ENCODE measurements at regions not wholly inside any gene's neighbourhood (a gene's known extent, or its start where the extent isn't known, plus 50 kb on each side); places are given as distances from the start of the nearest gene placed in this dataset.
"Not testable (repeated sequence)": the region's sequence is repeated elsewhere in the genome, so short reads cannot be mapped to it uniquely, and the experiment has no call there.

- DNase-seq = no peak
Observed at GRCh38 chr9:30036558-30036957, 2347.9 kb upstream of the ACO1 start.

GRCh38 chr9:30039712-30040111 lies 2344.7 kb upstream of the ACO1 start:
- DNase-seq = peak; percentile 1

- DNase-seq = no peak
Observed at GRCh38 chr9:30048396-30048795, 2336.0 kb upstream of the ACO1 start.

GRCh38 chr9:30058463-30058862 lies 2326.0 kb upstream of the ACO1 start:
- DNase-seq = no peak

- no peak for DNase-seq
Observed at GRCh38 chr9:30060976-30061375, 2323.5 kb upstream of the ACO1 start.

- no peak for DNase-seq
Observed at GRCh38 chr9:30065888-30066287, 2318.6 kb upstream of the ACO1 start.

GRCh38 chr9:30069236-30069635 lies 2315.2 kb upstream of the ACO1 start:
- DNase-seq = not testable (repeated sequence)

GRCh38 chr9:30075022-30075421 lies 2309.4 kb upstream of the ACO1 start:
- no peak for DNase-seq

- DNase-seq = no peak
Observed at GRCh38 chr9:30075451-30076199, 2308.8 kb upstream of the ACO1 start.

- no peak for DNase-seq
Observed at GRCh38 chr9:30078195-30078594, 2306.2 kb upstream of the ACO1 start.

GRCh38 chr9:30089428-30089827 lies 2295.0 kb upstream of the ACO1 start:
- no peak for DNase-seq

- no peak for DNase-seq
Observed at GRCh38 chr9:30103647-30104394, 2280.6 kb upstream of the ACO1 start.

GRCh38 chr9:30107134-30107533 lies 2277.3 kb upstream of the ACO1 start:
- DNase-seq = not testable (repeated sequence)

GRCh38 chr9:30116673-30117217 lies 2267.7 kb upstream of the ACO1 start:
- DNase-seq = no peak

GRCh38 chr9:30120666-30121065 lies 2263.8 kb upstream of the ACO1 start:
- no peak for DNase-seq

GRCh38 chr9:30121611-30122010 lies 2262.8 kb upstream of the ACO1 start:
- no peak for DNase-seq

- no peak for DNase-seq
Observed at GRCh38 chr9:30125881-30126280, 2258.6 kb upstream of the ACO1 start.

GRCh38 chr9:30127371-30127770 lies 2257.1 kb upstream of the ACO1 start:
- no peak for DNase-seq

- no peak for DNase-seq
Observed at GRCh38 chr9:30140407-30140806, 2244.0 kb upstream of the ACO1 start.

GRCh38 chr9:30160570-30160969 lies 2223.9 kb upstream of the ACO1 start:
- DNase-seq = no peak

- no peak for DNase-seq
Observed at GRCh38 chr9:30172206-30172605, 2212.2 kb upstream of the ACO1 start.

GRCh38 chr9:30178610-30179009 lies 2205.8 kb upstream of the ACO1 start:
- DNase-seq = no peak

- DNase-seq = no peak
Observed at GRCh38 chr9:30193421-30193820, 2191.0 kb upstream of the ACO1 start.

GRCh38 chr9:30196941-30197340 lies 2187.5 kb upstream of the ACO1 start:
- no peak for DNase-seq

Measured in tongue (tissue), 1 donor.